Tibial nerve (tissue), 4 donors: ENCODE measurements at regions not wholly inside any gene's neighbourhood (a gene's known extent, or its start where the extent isn't known, plus 50 kb on each side); places are given as distances from the start of the nearest gene placed in this dataset.

Source experiments
- DNase-seq, 2 donors: peaks; one replicate each; pipeline ENCODE4 v3.0.0-alpha.2; 2019; ENCODE audit warnings: low spot score in 2 of 2
- H3K27ac ChIP-seq, 4 donors: fragments of 200-600 bp; sonication (generic) in 3 of 4; one replicate each; pipeline ENCODE4 v1.5.1; 2017 to 2019; ENCODE audit warnings: mild to moderate bottlenecking in 1 of 4
- H3K27me3 ChIP-seq, 2 donors: fragments of 200-600 bp; sonication (generic) in 1 of 2; one replicate each; pipeline versions ENCODE4 v1.5.1 to v1.6.0; 2017 to 2019
- H3K36me3 ChIP-seq, 3 donors: fragments of 200-600 bp; sonication (generic); one replicate each; pipeline ENCODE4 v1.5.1; 2018 to 2019
- H3K4me1 ChIP-seq, 4 donors: fragments of 200-600 bp; sonication (generic) in 3 of 4; one replicate each; pipeline ENCODE4 v1.5.1; 2017 to 2019
- H3K4me3 ChIP-seq, 4 donors: fragments of 200-600 bp; sonication (generic) in 3 of 4; one replicate each; pipeline ENCODE4 v1.5.1; 2017 to 2019; ENCODE audit warnings: mild to moderate bottlenecking in 1 of 4, moderate library complexity in 1 of 4
- H3K9me3 ChIP-seq, 4 donors: fragments of 200-600 bp; sonication (generic) in 3 of 4; one replicate each; pipeline ENCODE4 v1.5.1; 2017 to 2019
- CTCF ChIP-seq, 5 experiments: fragments of 200-600 bp in 3 of 5; fragments of 450-650 bp in 2 of 5; sonication (generic) in 3 of 5; IDR thresholded peaks; one replicate each; pipeline ENCODE4 v1.5.1; 2016 to 2019; ENCODE audit warnings: antibody characterized with exemption in 5 of 5, mild to moderate bottlenecking in 3 of 5, moderate library complexity in 2 of 5
- EP300 ChIP-seq, 2 donors: sonication (generic); formaldehyde crosslinking; IDR thresholded peaks; one replicate each; pipeline ENCODE4 v1.6.1; 2017; ENCODE audit warnings: antibody characterized with exemption in 2 of 2, mild to moderate bottlenecking in 1 of 2
- POLR2A ChIP-seq, 2 donors: fragments of 450-650 bp; IDR thresholded peaks; one replicate each; pipeline ENCODE4 v1.6.1; 2017; ENCODE audit warnings: antibody characterized with exemption in 2 of 2, mild to moderate bottlenecking in 2 of 2, moderate library complexity in 2 of 2
- WGBS, 2 donors: methylation state at CpG; one replicate each; pipeline ENCODE4 v1.1.5; 2018; 5-methylcytosine and 5-hydroxymethylcytosine counted together

- no peaks in the 10 kb centered on the region for H3K9me3 ChIP-seq
- no peak overlapping the region for H3K4me3 ChIP-seq
- whole genome bisulfite sequencing, 2 donors: 51 to 63% methylated on average over 2 of the region's 2 CpGs
- H3K27ac ChIP-seq: no peak overlapping the region
- no peak for TF ChIP-seq POLR2A (IDR thresholded peaks at IDR 0.05)
- no peak for TF ChIP-seq EP300 (IDR thresholded peaks at IDR 0.05)
- no peak for TF ChIP-seq CTCF (IDR thresholded peaks at IDR 0.05)
- H3K36me3 ChIP-seq: no peaks in the 10 kb centered on the region
- no peaks in the 10 kb centered on the region for H3K27me3 ChIP-seq
- no peaks in the 10 kb centered on the region for H3K4me1 ChIP-seq
- DNase-seq: no peak
Measured at GRCh38 chr15:55044162-55044561, 152.6 kb downstream of the RSL24D1 start.

GRCh38 chr15:55037071-55037470 is 159.7 kb downstream of the RSL24D1 start:
- no peaks in the 10 kb centered on the region for H3K27me3 ChIP-seq
- H3K36me3 ChIP-seq: no peaks in the 10 kb centered on the region
- 0% methylated on average over 1 of the region's 1 CpG for WGBS, 2 donors
- H3K27ac ChIP-seq: no peak overlapping the region
- no peak for DNase-seq
- no peaks in the 10 kb centered on the region for H3K9me3 ChIP-seq
- no peak for TF ChIP-seq CTCF (IDR thresholded peaks at IDR 0.05)
- no peak for TF ChIP-seq EP300 (IDR thresholded peaks at IDR 0.05)
- no peak for TF ChIP-seq POLR2A (IDR thresholded peaks at IDR 0.05)
- no peak overlapping the region for H3K4me3 ChIP-seq
- H3K4me1 ChIP-seq: no peaks in the 10 kb centered on the region

GRCh38 chr15:55035749-55036148 is 161.0 kb downstream of the RSL24D1 start:
- 88 to 98% methylated on average over 2 of the region's 2 CpGs for WGBS, 2 donors
- DNase-seq: no peak
- H3K4me1 ChIP-seq: no peaks in the 10 kb centered on the region
- H3K36me3 ChIP-seq: no peaks in the 10 kb centered on the region
- TF ChIP-seq CTCF (IDR thresholded peaks at IDR 0.05) (no peak), EP300 (IDR thresholded peaks at IDR 0.05) (no peak), POLR2A (IDR thresholded peaks at IDR 0.05) (no peak)
- H3K27ac ChIP-seq: no peak overlapping the region
- no peaks in the 10 kb centered on the region for H3K27me3 ChIP-seq
- no peak overlapping the region for H3K4me3 ChIP-seq
- H3K9me3 ChIP-seq: no peaks in the 10 kb centered on the region

- Histone ChIP-seq H3K36me3 (no peaks in the 10 kb centered on the region), H3K9me3 (no peaks in the 10 kb centered on the region), H3K27ac (no peak overlapping the region), H3K27me3 (no peaks in the 10 kb centered on the region), H3K4me1 (no peaks in the 10 kb centered on the region), H3K4me3 (no peak overlapping the region)
- TF ChIP-seq POLR2A (IDR thresholded peaks at IDR 0.05) (no peak), EP300 (IDR thresholded peaks at IDR 0.05) (no peak), CTCF (IDR thresholded peaks at IDR 0.05) (no peak)
- WGBS, 2 donors: 89 to 95% methylated on average over 2 of the region's 2 CpGs
- DNase-seq: no peak
Measured at GRCh38 chr15:55033574-55033973, 163.2 kb downstream of the RSL24D1 start.

- TF ChIP-seq EP300 (IDR thresholded peaks at IDR 0.05) (peak in 1 of 2 donors; percentile 57), CTCF (IDR thresholded peaks at IDR 0.05) (no peak), POLR2A (IDR thresholded peaks at IDR 0.05) (no peak)
- Histone ChIP-seq H3K27ac (no peak overlapping the region), H3K4me3 (no peak overlapping the region), H3K36me3 (no peaks in the 10 kb centered on the region), H3K4me1 (no peaks in the 10 kb centered on the region), H3K27me3 (no peaks in the 10 kb centered on the region), H3K9me3 (no peaks in the 10 kb centered on the region)
- no peak for DNase-seq
- WGBS, 2 donors: 52 to 68% methylated on average over 5 of the region's 5 CpGs
Measured at GRCh38 chr15:55031727-55032126, 165.0 kb downstream of the RSL24D1 start.
